ENCODE measurements at regions not wholly inside any gene's neighbourhood (a gene's known extent, or its start where the extent isn't known, plus 50 kb on each side); places are given as distances from the start of the nearest gene placed in this dataset.
A peak's percentile ranks its signal among the peaks of the same experiment; 100 is the strongest.

GRCh38 chr3:104779324-104779723 is 587.4 kb upstream of the ALCAM start:
- no peaks in the 10 kb centered on the region for H3F3A ChIP-seq (ENCODE audit: insufficient read depth, low read length, poor library complexity, severe bottlenecking)
- no peaks in the 10 kb centered on the region for H3K9me3 ChIP-seq (ENCODE audit: low read length)
- TF ChIP-seq RAD21 (conservative IDR thresholded peaks at IDR 0.05) (no peak), REST (IDR thresholded peaks at IDR 0.05; ENCODE audit: borderline replicate concordance) (no peak), EP300 (conservative IDR thresholded peaks at IDR 0.05; ENCODE audit: poor library complexity, severe bottlenecking) (no peak), SMC3 (conservative IDR thresholded peaks at IDR 0.05; ENCODE audit: poor library complexity) (no peak), EZH2 (IDR thresholded peaks at IDR 0.05; ENCODE audit: borderline replicate concordance, insufficient read depth, low read length, poor library complexity, severe bottlenecking) (no peak), CTCF (IDR thresholded peaks at IDR 0.05; ENCODE audit: poor library complexity, severe bottlenecking) (no peak), TAF1 (IDR thresholded peaks at IDR 0.05; ENCODE audit: low read depth) (no peak), POLR2AphosphoS5 (IDR thresholded peaks at IDR 0.05) (no peak), MXI1 (conservative IDR thresholded peaks at IDR 0.05; ENCODE audit: poor library complexity, severe bottlenecking) (no peak)
- no peak overlapping the region for H3K4me2 ChIP-seq (ENCODE audit: low read length)
- no peak overlapping the region for H3K27ac ChIP-seq (ENCODE audit: low read length)
- H3K4me3 ChIP-seq (ENCODE audit: low read length), result no peak overlapping the region
- H3K27me3 ChIP-seq (ENCODE audit: insufficient read depth, low read depth, low read length), result no peaks in the 10 kb centered on the region
- no peak overlapping the region for H3K9ac ChIP-seq (ENCODE audit: low read length)
- H3K36me3 ChIP-seq (ENCODE audit: insufficient read depth, low read length), result no peaks in the 10 kb centered on the region
- no peaks in the 10 kb centered on the region for H3K79me2 ChIP-seq (replicated peaks; ENCODE audit: insufficient read depth, low read length)
- H4K20me1 ChIP-seq (ENCODE audit: insufficient read depth), result no peaks in the 10 kb centered on the region
- H3K9me2 ChIP-seq (ENCODE audit: insufficient read depth, low read length), result no peaks in the 10 kb centered on the region
- no peak overlapping the region for H2AFZ ChIP-seq (ENCODE audit: low read depth, low read length)

- H3K4me3 ChIP-seq (ENCODE audit: low read length), result no peak overlapping the region
- H3K27ac ChIP-seq (ENCODE audit: low read length), result no peak overlapping the region
Observed at GRCh38 chr3:104781112-104781511, 585.6 kb upstream of the ALCAM start.

More at GRCh38 chr3:104781112-104781511, 585.6 kb upstream of the ALCAM start:
- no peaks in the 10 kb centered on the region for H4K20me1 ChIP-seq (ENCODE audit: insufficient read depth)
- TF ChIP-seq EP300 (conservative IDR thresholded peaks at IDR 0.05; ENCODE audit: poor library complexity, severe bottlenecking) (no peak), CTCF (IDR thresholded peaks at IDR 0.05; ENCODE audit: poor library complexity, severe bottlenecking) (no peak), POLR2AphosphoS5 (IDR thresholded peaks at IDR 0.05) (peak; percentile 38)
- no peaks in the 10 kb centered on the region for H3K36me3 ChIP-seq (ENCODE audit: insufficient read depth, low read length)
- H3K9me3 ChIP-seq (ENCODE audit: low read length), result no peaks in the 10 kb centered on the region
- no peaks in the 10 kb centered on the region for H3K27me3 ChIP-seq (ENCODE audit: insufficient read depth, low read depth, low read length)
- H3K79me2 ChIP-seq (replicated peaks; ENCODE audit: insufficient read depth, low read length), result no peaks in the 10 kb centered on the region
- no peak overlapping the region for H3K9ac ChIP-seq (ENCODE audit: low read length)
- H3F3A ChIP-seq (ENCODE audit: insufficient read depth, low read length, poor library complexity, severe bottlenecking), result no peaks in the 10 kb centered on the region
- H3K4me2 ChIP-seq (ENCODE audit: low read length), result no peak overlapping the region
- no peaks in the 10 kb centered on the region for H3K9me2 ChIP-seq (ENCODE audit: insufficient read depth, low read length)
- H2AFZ ChIP-seq (ENCODE audit: low read depth, low read length), result no peak overlapping the region
